Activated naive CD4-positive, alpha-beta T cell treated with anti-CD3 and anti-CD28 coated beads, Interleukin-2, amount 10 ng/mL, durations not matched to agents 7 days and 5 days (primary cell): ENCODE measurements at regions not wholly inside any gene's neighbourhood (a gene's known extent, or its start where the extent isn't known, plus 50 kb on each side); places are given as distances from the start of the nearest gene placed in this dataset.

ENCODE experiments used
- CTCF ChIA-PET: fragments of 350-600 bp; sonication (Branson Sonifier 250); formaldehyde crosslinking; loops from one replicate; lab custom pipeline; 2021; ENCODE audit warnings: antibody characterized with exemption; lab: Charles Lee
- DNase-seq: peaks from one replicate; pipeline ENCODE4 v3.0.0-alpha.2; 2020
- H3K27ac Mint-ChIP-seq: one replicate; pipeline ENCODE4 v1.8.0; 2021; ENCODE audit warnings: mild to moderate bottlenecking, moderate library complexity, mixed read lengths
- H3K27me3 Mint-ChIP-seq: one replicate; pipeline ENCODE4 v1.8.0; 2021; ENCODE audit warnings: mild to moderate bottlenecking, mixed read lengths
- H3K36me3 Mint-ChIP-seq: one replicate; pipeline ENCODE4 v1.8.0; 2021; ENCODE audit warnings: mixed read lengths
- H3K4me1 Mint-ChIP-seq: one replicate; pipeline ENCODE4 v1.8.0; 2021; ENCODE audit warnings: mixed read lengths
- H3K4me3 Mint-ChIP-seq: one replicate; pipeline ENCODE4 v1.8.0; 2021; ENCODE audit warnings: mild to moderate bottlenecking, moderate library complexity, mixed read lengths
- H3K9me3 Mint-ChIP-seq: one replicate; pipeline ENCODE4 v1.8.0; 2021; ENCODE audit warnings: mixed read lengths

DNA sequence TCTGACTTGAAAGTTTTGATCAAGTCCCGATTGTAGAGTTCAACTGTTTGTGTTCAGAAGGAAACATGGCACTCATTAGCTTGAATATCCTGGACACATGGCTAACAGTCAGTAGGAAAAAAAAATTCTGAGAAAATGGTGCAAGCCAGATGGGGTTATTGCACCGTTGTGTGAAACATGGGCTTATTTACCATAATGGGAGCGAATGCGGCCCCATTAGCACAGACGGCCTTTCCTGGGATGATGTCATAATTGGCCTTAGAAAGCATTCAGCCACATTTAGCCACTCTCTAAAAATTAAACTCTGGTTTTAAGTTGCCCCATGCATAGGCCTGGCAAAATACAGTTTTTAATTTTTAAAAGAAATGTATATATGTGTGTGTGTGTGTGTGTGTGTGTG, 112.1 kb downstream of the IRX2 start:
- no peaks in the 10 kb centered on the region for H3K4me1 Mint-ChIP-seq
- no peak for DNase-seq
- H3K27ac Mint-ChIP-seq, result no peak overlapping the region
- no peak overlapping the region for H3K4me3 Mint-ChIP-seq
- CTCF ChIA-PET, result no interaction called here
- H3K36me3 Mint-ChIP-seq, result no peaks in the 10 kb centered on the region
- peaks cover 6% of the 10 kb centered on the region for H3K9me3 Mint-ChIP-seq
- no peaks in the 10 kb centered on the region for H3K27me3 Mint-ChIP-seq

DNA sequence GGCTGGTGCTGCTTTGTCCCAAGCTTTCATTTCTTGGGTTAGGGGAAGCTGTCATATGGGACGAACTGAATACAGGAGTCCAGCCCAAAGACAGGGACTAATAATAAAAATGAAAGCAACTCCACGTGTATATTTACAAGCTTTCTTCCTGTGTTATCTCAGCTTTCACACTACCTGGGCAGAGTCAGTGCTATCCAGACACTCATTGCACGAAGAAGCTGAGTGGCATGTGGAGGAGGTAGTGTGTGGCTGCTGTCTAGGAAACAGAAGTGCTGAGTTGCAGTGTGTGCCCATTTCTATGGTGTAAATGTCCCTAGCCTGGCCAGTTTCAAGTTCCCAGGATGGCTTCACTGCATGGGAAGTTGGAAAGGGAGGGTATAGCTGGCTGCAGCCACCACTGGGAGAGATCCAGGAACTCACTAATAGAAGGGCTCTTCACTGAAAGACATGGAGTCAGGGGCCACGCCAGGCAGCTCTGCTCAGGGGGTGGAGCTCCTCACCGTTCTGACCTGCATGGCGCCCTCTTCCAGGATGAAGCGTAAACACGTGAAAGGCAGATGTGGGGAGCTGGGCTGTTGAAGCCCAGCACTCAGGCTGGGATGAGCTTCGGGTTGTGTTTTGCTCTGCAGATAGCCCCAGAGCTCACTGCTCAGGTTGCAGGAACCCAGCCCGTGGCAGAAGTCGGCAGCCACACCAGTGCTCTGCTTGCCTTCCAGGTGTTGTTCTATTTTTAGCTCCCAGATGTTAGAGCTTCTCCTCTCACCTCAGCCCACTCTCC, 116.9 kb downstream of the IRX2 start:
- peaks cover 2% of the 10 kb centered on the region for H3K9me3 Mint-ChIP-seq
- no peak overlapping the region for H3K27ac Mint-ChIP-seq
- H3K4me3 Mint-ChIP-seq, result no peak overlapping the region
- CTCF ChIA-PET, result no interaction called here
- DNase-seq, result no peak
- H3K27me3 Mint-ChIP-seq, result no peaks in the 10 kb centered on the region
- no peaks in the 10 kb centered on the region for H3K36me3 Mint-ChIP-seq
- H3K4me1 Mint-ChIP-seq, result no peaks in the 10 kb centered on the region

DNA sequence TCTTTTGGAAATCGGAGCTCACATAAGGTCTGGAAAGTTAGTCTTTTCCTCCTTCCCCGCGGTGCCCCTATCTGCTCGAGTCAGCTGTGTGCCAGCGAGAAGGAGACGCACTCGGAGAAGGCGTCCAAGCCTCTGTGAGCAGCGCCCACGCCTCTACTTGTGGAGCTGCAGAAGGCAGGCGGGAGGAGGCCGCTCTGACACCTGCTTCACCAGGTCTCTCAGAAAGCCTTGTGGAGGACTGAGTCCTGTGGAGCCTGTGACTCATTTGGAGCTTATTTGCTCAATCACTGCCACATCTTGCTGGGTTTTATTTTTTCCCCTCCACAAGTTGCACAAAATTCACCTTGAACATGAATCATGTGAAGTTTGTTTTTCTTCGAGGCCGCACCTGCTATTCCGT, 117.5 kb downstream of the IRX2 start:
- no peak for DNase-seq
- CTCF ChIA-PET, result no interaction called here
- Mint-ChIP-seq H3K4me3 (no peak overlapping the region), H3K4me1 (no peaks in the 10 kb centered on the region), H3K36me3 (no peaks in the 10 kb centered on the region), H3K27me3 (no peaks in the 10 kb centered on the region), H3K27ac (no peak overlapping the region), H3K9me3 (peaks cover 2% of the 10 kb centered on the region)

DNA sequence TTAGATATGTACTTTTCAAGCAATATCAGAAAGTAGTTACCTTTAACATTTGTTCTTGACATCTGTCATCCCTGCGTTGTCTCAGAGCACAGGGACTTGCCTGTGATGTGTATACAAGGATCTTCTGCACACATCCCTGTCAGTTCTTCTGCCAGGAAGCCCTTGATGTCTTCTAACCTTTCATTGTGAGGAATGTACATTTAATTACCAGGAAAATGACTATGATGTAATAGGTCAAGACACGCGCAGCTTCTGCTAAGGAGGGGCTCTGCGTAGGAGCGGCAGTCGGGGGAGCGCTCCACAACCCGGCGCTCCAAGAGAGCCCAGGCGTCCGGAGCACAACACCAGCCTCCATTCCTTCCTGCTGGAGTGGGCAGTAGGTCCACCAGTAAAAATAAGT, 119.7 kb downstream of the IRX2 start:
- Mint-ChIP-seq H3K27me3 (no peaks in the 10 kb centered on the region), H3K27ac (no peak overlapping the region), H3K9me3 (no peaks in the 10 kb centered on the region), H3K4me3 (no peak overlapping the region), H3K36me3 (no peaks in the 10 kb centered on the region), H3K4me1 (no peaks in the 10 kb centered on the region)
- CTCF ChIA-PET, result no interaction called here
- DNase-seq, result no peak

DNA sequence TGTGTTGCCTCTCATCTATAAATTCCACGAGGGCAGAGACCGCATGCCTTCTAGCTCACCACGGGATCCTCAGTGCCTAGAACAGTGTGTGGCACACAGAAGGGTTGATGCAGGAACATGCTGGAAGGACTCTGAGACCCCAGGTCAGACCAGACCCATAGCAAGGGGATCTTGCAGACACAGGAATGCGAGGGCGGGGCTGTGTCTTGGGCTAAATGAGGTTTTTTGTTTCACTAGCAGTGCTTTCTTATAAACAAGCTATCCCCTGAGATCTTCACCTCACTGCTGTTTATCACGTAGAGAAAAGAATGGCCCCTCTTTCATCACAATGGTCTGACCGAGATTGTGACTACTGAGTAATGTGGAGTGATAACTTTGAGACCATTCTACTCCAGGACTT, 122.4 kb downstream of the IRX2 start:
- Mint-ChIP-seq H3K4me1 (no peaks in the 10 kb centered on the region), H3K9me3 (no peaks in the 10 kb centered on the region), H3K27ac (no peak overlapping the region), H3K27me3 (no peaks in the 10 kb centered on the region), H3K4me3 (no peak overlapping the region), H3K36me3 (no peaks in the 10 kb centered on the region)
- CTCF ChIA-PET, result no interaction called here
- no peak for DNase-seq

DNA sequence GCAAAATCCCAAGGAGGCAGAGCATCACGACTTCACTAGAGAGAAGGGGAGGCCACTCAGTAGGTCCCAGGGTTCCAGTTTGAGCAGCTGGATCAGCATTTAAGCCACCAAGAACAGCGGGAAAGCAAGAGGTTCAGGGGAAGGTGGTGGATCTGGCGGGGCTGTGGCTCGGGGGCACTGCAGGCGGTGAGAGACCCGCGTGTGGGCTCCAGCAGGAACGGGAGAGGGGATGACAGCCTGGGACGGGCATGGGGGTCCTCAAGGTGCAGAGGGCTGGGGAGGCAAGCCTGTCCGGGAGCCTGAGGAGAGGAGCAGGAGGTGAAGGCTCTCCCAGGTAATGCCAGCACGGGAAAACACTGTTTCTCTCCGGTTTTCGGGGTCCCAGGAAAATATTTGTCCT, 123.6 kb downstream of the IRX2 start:
- Mint-ChIP-seq H3K27ac (no peak overlapping the region), H3K4me3 (no peak overlapping the region), H3K27me3 (no peaks in the 10 kb centered on the region), H3K4me1 (no peaks in the 10 kb centered on the region), H3K9me3 (no peaks in the 10 kb centered on the region), H3K36me3 (no peaks in the 10 kb centered on the region)
- DNase-seq, result no peak
- CTCF ChIA-PET, result no interaction called here

DNA sequence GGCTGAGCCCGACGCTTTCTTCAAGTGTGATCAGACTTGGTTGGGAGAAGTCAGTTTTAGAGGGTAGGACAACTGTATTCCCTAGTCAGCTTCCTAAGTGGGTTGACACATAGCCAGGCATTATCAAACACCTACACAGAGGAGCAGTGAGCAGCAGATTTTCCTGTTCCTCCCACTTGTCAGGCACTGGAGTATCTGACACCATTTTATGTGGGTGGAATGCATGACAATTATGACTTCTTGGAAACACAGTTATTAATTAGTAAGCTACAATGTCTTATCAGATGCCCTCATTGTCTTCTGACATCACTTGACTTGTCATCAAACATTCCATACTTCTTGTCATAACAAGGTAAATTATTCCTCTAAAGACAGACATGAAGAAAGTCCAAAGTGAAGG, 124.9 kb downstream of the IRX2 start:
- Mint-ChIP-seq H3K27me3 (no peaks in the 10 kb centered on the region), H3K36me3 (no peaks in the 10 kb centered on the region), H3K4me3 (no peak overlapping the region), H3K4me1 (no peaks in the 10 kb centered on the region), H3K9me3 (no peaks in the 10 kb centered on the region), H3K27ac (no peak overlapping the region)
- CTCF ChIA-PET, result no interaction called here
- DNase-seq, result no peak

DNA sequence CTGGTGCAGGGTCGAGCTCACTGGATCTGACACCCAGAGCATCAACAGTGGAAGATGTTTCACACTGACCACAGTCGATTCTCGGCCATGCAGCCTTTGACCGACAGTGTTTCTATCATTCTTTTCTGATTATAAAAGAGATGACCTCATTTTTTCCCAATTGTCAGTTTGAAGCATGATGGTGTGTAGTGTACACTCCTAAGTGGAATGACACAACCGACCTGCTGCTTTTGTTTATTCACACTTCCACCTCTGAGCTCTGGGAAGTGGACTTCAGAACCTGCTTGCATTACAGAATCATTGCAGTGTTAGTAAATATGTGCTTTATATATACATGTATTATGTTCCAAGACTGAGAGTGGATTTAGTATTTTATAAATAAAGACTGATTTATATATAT, 128.6 kb downstream of the IRX2 start:
- H3K27ac Mint-ChIP-seq, result no peak overlapping the region
- H3K36me3 Mint-ChIP-seq, result no peaks in the 10 kb centered on the region
- CTCF ChIA-PET, result interaction anchor here (0.7 kb wide), 1 partner anchor 154 kb away, joined by 3 read pairs; no protein-coding TSS in a partner anchor
- H3K27me3 Mint-ChIP-seq, result no peaks in the 10 kb centered on the region
- no peak for DNase-seq
- no peaks in the 10 kb centered on the region for H3K9me3 Mint-ChIP-seq
- H3K4me1 Mint-ChIP-seq, result no peaks in the 10 kb centered on the region
- H3K4me3 Mint-ChIP-seq, result no peak overlapping the region

DNA sequence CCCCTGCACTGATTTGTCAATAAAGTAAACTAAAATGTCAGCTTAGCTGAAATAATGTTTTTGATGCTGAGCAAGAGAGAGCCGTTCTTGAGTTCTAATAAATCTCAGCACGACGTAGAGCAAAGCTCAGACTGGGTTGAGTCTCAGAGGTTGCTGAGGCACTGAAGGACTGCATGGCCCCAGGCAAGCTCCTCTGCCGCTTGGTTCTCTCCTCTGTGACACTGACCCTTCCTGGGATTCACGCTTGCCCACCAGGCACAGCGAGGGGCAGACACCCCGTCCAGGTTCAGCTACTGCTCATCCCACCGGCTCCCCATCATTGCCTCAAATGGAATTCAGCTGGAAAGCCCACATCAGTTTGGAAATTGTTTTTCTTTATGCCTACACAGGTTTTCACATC, 129.8 kb downstream of the IRX2 start:
- CTCF ChIA-PET, result interaction anchor here (0.7 kb wide), 1 partner anchor 87 kb away, joined by 3 read pairs; no protein-coding TSS in a partner anchor
- Mint-ChIP-seq H3K36me3 (no peaks in the 10 kb centered on the region), H3K27me3 (no peaks in the 10 kb centered on the region), H3K4me1 (no peaks in the 10 kb centered on the region), H3K4me3 (no peak overlapping the region), H3K27ac (no peak overlapping the region), H3K9me3 (no peaks in the 10 kb centered on the region)
- DNase-seq, result no peak

DNA sequence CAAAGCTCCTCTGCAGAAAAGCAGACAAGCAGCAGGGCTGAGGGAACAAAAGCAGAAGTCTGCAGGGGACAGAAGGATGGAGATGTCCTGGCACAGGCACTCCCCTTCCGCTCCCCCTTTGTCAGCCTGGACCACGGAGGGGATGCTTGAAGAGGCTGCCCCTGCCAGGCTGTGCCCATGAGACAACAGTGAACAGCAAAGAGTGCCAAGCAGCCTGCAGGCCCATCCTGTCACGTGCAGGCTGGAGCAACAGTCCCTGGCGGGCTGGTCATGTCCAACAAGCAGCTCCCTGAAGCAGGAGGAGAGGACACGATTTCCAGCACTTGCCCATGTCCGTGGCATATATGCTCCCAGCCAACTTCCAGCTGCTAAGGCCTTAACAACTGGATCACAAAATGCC, 132.3 kb downstream of the IRX2 start:
- DNase-seq, result no peak
- Mint-ChIP-seq H3K4me1 (no peaks in the 10 kb centered on the region), H3K36me3 (no peaks in the 10 kb centered on the region), H3K9me3 (peaks cover 4% of the 10 kb centered on the region), H3K27me3 (no peaks in the 10 kb centered on the region), H3K4me3 (no peak overlapping the region), H3K27ac (no peak overlapping the region)
- CTCF ChIA-PET, result no interaction called here

DNA sequence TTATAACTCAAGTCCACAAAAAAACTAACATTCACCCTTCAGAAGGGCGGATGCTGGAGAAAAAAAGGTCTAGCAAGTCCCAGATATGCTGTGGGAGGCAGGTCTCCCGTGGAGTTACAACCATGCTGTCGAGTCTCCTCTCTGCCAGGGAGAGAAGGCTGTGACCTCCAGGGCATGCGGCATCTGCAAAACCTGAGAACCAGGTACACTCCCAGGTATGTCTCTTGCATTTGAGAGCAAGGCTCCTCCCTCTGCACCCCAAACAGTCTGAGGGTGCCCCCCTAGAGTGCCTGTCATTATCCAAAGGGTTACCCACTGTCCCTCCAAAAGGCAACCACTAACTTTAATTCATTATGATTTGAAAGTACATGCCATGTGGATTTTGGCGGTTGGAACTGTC, 134.0 kb downstream of the IRX2 start:
- Mint-ChIP-seq H3K36me3 (no peaks in the 10 kb centered on the region), H3K27ac (no peak overlapping the region), H3K9me3 (peaks cover 8% of the 10 kb centered on the region), H3K27me3 (no peaks in the 10 kb centered on the region), H3K4me1 (no peaks in the 10 kb centered on the region), H3K4me3 (no peak overlapping the region)
- CTCF ChIA-PET, result no interaction called here
- no peak for DNase-seq

DNA sequence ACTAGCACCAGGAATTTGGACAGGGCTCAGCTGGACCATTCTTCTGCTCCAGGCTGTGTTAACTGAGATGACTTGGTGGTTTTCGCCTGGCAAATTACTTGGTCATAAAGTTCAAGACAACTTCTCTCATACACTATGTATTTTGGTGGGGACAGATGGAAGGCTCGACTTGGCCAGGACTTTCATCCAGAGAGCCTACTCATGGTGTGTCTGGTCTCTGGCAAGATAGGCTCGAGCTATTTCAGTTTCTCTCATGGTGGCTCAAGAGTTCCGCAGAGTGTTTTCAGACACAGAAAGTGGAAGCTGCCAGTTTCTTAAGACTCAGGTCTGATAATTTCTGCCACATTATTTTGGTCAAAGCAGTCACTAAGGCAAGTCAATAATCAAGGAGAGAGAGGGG, 135.6 kb downstream of the IRX2 start:
- H3K4me3 Mint-ChIP-seq, result no peak overlapping the region
- no peaks in the 10 kb centered on the region for H3K27me3 Mint-ChIP-seq
- CTCF ChIA-PET, result no interaction called here
- H3K27ac Mint-ChIP-seq, result no peak overlapping the region
- no peaks in the 10 kb centered on the region for H3K4me1 Mint-ChIP-seq
- no peaks in the 10 kb centered on the region for H3K36me3 Mint-ChIP-seq
- DNase-seq, result no peak
- peaks cover 9% of the 10 kb centered on the region for H3K9me3 Mint-ChIP-seq

DNA sequence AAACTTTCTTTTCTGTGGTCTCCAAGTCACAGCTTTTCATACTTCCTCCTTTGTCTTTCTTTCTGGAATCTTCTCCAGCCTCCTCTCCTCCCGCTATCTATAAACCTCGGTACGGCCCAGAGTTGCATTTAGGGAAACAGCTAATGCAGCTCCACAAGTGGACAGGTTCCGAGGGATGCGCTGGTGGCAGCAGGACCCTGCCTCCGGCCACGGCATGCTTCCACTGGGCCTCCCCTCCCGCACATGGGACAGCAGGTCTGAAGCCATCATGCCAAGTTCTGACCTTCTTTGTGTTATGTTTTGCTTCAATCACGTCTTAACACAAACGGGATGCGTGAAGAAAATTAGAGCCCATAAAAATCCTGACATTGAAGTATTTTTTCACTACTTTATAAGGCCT, 136.9 kb downstream of the IRX2 start:
- Mint-ChIP-seq H3K27me3 (no peaks in the 10 kb centered on the region), H3K4me3 (no peak overlapping the region), H3K9me3 (peaks cover 12% of the 10 kb centered on the region), H3K4me1 (no peaks in the 10 kb centered on the region), H3K27ac (no peak overlapping the region), H3K36me3 (no peaks in the 10 kb centered on the region)
- CTCF ChIA-PET, result no interaction called here
- no peak for DNase-seq

DNA sequence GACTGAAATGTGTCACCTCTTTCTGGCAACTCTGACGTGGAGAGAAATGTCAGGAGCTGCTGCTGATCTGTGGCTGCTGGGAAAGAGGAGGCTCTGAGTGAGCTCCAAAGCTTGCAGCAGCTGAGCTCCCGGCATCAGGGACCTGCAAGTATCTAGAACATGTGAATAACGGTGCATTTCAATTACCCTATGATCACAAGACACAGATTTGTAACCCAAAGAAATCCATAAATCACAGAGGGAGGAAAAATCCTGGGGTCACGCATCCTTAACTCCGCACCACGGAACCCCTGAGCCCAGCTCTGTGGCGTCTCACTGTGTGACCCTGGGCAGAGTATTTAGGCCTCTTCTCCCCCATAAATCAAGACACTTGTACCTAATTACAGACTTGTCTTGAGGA, 139.8 kb downstream of the IRX2 start:
- Mint-ChIP-seq H3K4me3 (no peak overlapping the region), H3K9me3 (peaks cover 17% of the 10 kb centered on the region), H3K4me1 (no peaks in the 10 kb centered on the region), H3K27me3 (no peaks in the 10 kb centered on the region), H3K36me3 (no peaks in the 10 kb centered on the region), H3K27ac (no peak overlapping the region)
- CTCF ChIA-PET, result no interaction called here
- DNase-seq, result no peak

DNA sequence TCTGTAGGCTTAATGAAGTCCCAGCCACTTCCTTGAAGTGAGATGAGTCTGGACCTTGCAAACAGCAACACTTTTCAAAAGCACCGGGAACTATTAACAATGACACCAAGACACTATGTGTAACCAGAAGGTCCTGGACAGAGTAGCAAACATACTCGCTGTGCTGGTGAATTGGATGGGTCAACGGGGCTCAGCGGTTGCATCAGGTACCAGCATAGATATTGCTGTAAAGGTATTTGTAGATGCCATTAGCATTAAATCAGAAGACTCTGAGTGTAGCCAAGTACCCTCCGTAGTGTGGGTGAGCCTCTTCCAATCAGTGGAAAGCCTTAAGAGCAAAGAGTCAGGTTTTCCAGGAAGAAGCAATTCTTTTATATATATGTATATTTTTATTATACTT, 140.5 kb downstream of the IRX2 start:
- Mint-ChIP-seq H3K27ac (no peak overlapping the region), H3K27me3 (no peaks in the 10 kb centered on the region), H3K9me3 (peaks cover 17% of the 10 kb centered on the region), H3K4me1 (no peaks in the 10 kb centered on the region), H3K4me3 (no peak overlapping the region), H3K36me3 (no peaks in the 10 kb centered on the region)
- no peak for DNase-seq
- CTCF ChIA-PET, result no interaction called here
